ENCODE measurements at regions not wholly inside any gene's neighbourhood (a gene's known extent, or its start where the extent isn't known, plus 50 kb on each side); places are given as distances from the start of the nearest gene placed in this dataset.

DNA sequence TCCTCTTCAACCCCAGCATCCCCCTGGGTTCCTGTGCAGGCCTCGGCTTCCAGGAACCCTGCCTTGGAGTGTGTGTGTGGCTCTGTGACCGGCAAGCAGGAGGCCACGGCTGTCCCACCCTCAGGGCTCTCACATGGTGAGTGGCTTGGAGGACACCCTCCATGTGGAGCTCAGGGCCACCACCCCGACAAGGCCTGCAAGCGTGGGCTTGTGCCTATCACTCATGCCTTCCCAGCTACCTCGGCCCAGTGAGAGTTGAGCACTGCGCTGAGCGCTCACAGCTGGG, 76.7 kb downstream of the DACT2 start:
- ChIA-PET POLR2A (interaction anchor here (0.8 kb wide), 1 partner anchor 439 kb away, joined by 3 read pairs; no protein-coding TSS in a partner anchor), CTCF (ENCODE audit: low intra/inter-chr PET ratio) (no interaction called here)
- no peak for DNase-seq (ENCODE audit: extremely low read depth in 1 of 4, low spot score in 3 of 4)
- no peak overlapping the region for H3K27ac ChIP-seq (ENCODE audit: extremely low read depth, low read depth, low read length)
- 0% methylated on average over 8 of the region's 8 CpGs for WGBS (ENCODE audit: insufficient coverage, low coverage, missing lambda C conversion rate)
- H3K9ac ChIP-seq (ENCODE audit: insufficient read depth in 1 of 2, low read depth in 2 of 2, low read length in 2 of 2): 0 out of 4 replicates have a peak overlapping the region, but pooled peaks of 1 of the 2 experiments have one; percentile 5
- peaks cover 0 to 6% of the 10 kb centered on the region in 2 experiments; a peak in 1 of 5 replicates for H3K4me1 ChIP-seq (replicated peaks in 1 of 2; ENCODE audit: control insufficient read depth in 2 of 2, insufficient read depth in 2 of 2, low read length in 2 of 2)
- ATAC-seq: no peak
- no peaks in the 10 kb centered on the region for H3K9me3 ChIP-seq (replicated peaks; ENCODE audit: control insufficient read depth, insufficient read depth, low read depth, low read length)
- no peaks in the 10 kb centered on the region for H3K79me2 ChIP-seq (ENCODE audit: control insufficient read depth, insufficient read depth, low read length)
- in situ Hi-C loops (cut with MboI) (no loop called here), intact Hi-C loops (cut with micrococcal nuclease) (no loop called here)
- H3K36me3 ChIP-seq (ENCODE audit: control insufficient read depth, insufficient read depth, low read length): no peaks in the 10 kb centered on the region
- BruUV-seq (replicated peaks): no TSS peak
- no peak overlapping the region for H3K4me2 ChIP-seq (ENCODE audit: insufficient read depth, low read length)
- H3K9me1 ChIP-seq (ENCODE audit: control insufficient read depth, insufficient read depth, low read length): no peaks in the 10 kb centered on the region
- no peak overlapping the region for H3K4me3 ChIP-seq
- no peak overlapping the region for H2AFZ ChIP-seq (ENCODE audit: low read depth, low read length)
- TF ChIP-seq RBBP5 (IDR thresholded peaks at IDR 0.05; ENCODE audit: borderline replicate concordance, insufficient read depth, low read length, poor library complexity, severe bottlenecking): no peak
- TF ChIP-seq, protein P1, sequence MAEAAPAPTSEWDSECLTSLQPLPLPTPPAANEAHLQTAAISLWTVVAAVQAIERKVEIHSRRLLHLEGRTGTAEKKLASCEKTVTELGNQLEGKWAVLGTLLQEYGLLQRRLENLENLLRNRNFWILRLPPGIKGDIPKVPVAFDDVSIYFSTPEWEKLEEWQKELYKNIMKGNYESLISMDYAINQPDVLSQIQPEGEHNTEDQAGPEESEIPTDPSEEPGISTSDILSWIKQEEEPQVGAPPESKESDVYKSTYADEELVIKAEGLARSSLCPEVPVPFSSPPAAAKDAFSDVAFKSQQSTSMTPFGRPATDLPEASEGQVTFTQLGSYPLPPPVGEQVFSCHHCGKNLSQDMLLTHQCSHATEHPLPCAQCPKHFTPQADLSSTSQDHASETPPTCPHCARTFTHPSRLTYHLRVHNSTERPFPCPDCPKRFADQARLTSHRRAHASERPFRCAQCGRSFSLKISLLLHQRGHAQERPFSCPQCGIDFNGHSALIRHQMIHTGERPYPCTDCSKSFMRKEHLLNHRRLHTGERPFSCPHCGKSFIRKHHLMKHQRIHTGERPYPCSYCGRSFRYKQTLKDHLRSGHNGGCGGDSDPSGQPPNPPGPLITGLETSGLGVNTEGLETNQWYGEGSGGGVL (CRISPR knock-in tag; IDR thresholded peaks at IDR 0.05): no peak
- TF ChIP-seq KDM5B (IDR thresholded peaks at IDR 0.05; ENCODE audit: insufficient replicate concordance, low read depth, low read length): no peak
- TF ChIP-seq RNF2 (IDR thresholded peaks at IDR 0.05): no peak
- no peak for TF ChIP-seq RBM17 (IDR thresholded peaks at IDR 0.05; ENCODE audit: borderline replicate concordance, low read depth, low read length)
- TF ChIP-seq ASH1L (IDR thresholded peaks at IDR 0.05; ENCODE audit: borderline replicate concordance, low read depth, partially characterized antibody): no peak
- no peak for TF ChIP-seq ZNF347 (CRISPR knock-in tag; IDR thresholded peaks at IDR 0.05; ENCODE audit: low read depth)
- no peak for TF ChIP-seq ZNF311 (CRISPR knock-in tag; IDR thresholded peaks at IDR 0.05)
- TF ChIP-seq, protein P2, sequence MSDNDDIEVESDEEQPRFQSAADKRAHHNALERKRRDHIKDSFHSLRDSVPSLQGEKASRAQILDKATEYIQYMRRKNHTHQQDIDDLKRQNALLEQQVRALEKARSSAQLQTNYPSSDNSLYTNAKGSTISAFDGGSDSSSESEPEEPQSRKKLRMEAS (CRISPR knock-in tag; IDR thresholded peaks at IDR 0.05): no peak
- no peak for TF ChIP-seq ELF2 (CRISPR knock-in tag; IDR thresholded peaks at IDR 0.05)
- TF ChIP-seq ESRRA (IDR thresholded peaks at IDR 0.05; ENCODE audit: borderline replicate concordance, low read depth): no peak
- no peak for TF ChIP-seq BMI1 (IDR thresholded peaks at IDR 0.05; ENCODE audit: low read length)
- no peak for FAIRE-seq
- H3K27me3 ChIP-seq (ENCODE audit: control insufficient read depth in 2 of 2, insufficient read depth in 2 of 2, low read length in 2 of 2): peaks cover 17 to 79% of the 10 kb centered on the region in 2 experiments
- peaks cover 9% of the 10 kb centered on the region; the same call in 1 of the 2 replicates for H4K20me1 ChIP-seq (replicated peaks; ENCODE audit: control insufficient read depth, insufficient read depth, low read length)
